HEK293 (cell line): ENCODE measurements at regions not wholly inside any gene's neighbourhood (a gene's known extent, or its start where the extent isn't known, plus 50 kb on each side); places are given as distances from the start of the nearest gene placed in this dataset.

ENCODE experiments used
- CTCF ChIA-PET: fragments of 350-600 bp; formaldehyde crosslinking; extraction: SDS; loops from one replicate; lab custom pipeline; 2021; ENCODE audit warnings: antibody characterized with exemption; lab: Yijun Ruan, JAX
- POLR2A ChIA-PET: fragments of 300-600 bp; formaldehyde crosslinking; extraction: SDS; loops from one replicate; lab custom pipeline; 2020; ENCODE audit warnings: antibody characterized with exemption, inconsistent platforms; lab: Yijun Ruan, JAX
- H3K27ac ChIP-seq: fragments of 200-500 bp; sonication (Bioruptor generic); 2 replicates; pipeline ENCODE4 v1.5.1; 2014; ENCODE audit warnings: low read depth, low read length, control low read depth, inconsistent platforms; ENCODE audit errors: extremely low read depth
- H3K36me3 ChIP-seq, 2 experiments: fragments of 200-500 bp in 1 of 2; sonication (Bioruptor generic) in 1 of 2; 1 replicate in 1 of 2; 2 replicates in 1 of 2; pipeline ENCODE4 v1.5.1; 2014 to 2017; ENCODE audit warnings: inconsistent platforms in 2 of 2, low read length in 2 of 2; ENCODE audit not compliant: control insufficient read depth in 2 of 2, insufficient read depth in 1 of 2
- H3K4me1 ChIP-seq: fragments of 200-500 bp; sonication (Bioruptor generic); 2 replicates; pipeline ENCODE4 v1.5.1; 2014; ENCODE audit warnings: mild to moderate bottlenecking, low read length, inconsistent platforms; ENCODE audit not compliant: control insufficient read depth, insufficient read depth
- H3K4me3 ChIP-seq: 2 replicates; pipeline ENCODE4 v1.5.1; 2011; ENCODE audit warnings: low read depth, mild to moderate bottlenecking, control low read depth, low read length, moderate library complexity
- H3K9me3 ChIP-seq: fragments of 200-500 bp; sonication (Bioruptor generic); 2 replicates; pipeline ENCODE4 v1.5.1; 2014; ENCODE audit warnings: low read depth, low read length, inconsistent platforms; ENCODE audit not compliant: control insufficient read depth, insufficient read depth
- SETDB1 ChIP-seq: IDR thresholded peaks from one replicate; pipeline ENCODE4 v1.6.1; 2017; ENCODE audit warnings: mild to moderate bottlenecking, low read length, moderate library complexity, mixed read lengths; ENCODE audit not compliant: insufficient read length
- YY1 ChIP-seq: fragments of 450-650 bp; formaldehyde crosslinking; IDR thresholded peaks from 2 replicates; pipeline ENCODE4 v1.5.1; 2018; ENCODE audit warnings: missing biosample characterization, missing genetic modification characterization
- ZBTB21 ChIP-seq: fragments of 450-650 bp; formaldehyde crosslinking; IDR thresholded peaks from 2 replicates; pipeline ENCODE4 v1.5.1; 2017; ENCODE audit warnings: missing biosample characterization, missing genetic modification characterization
- ZNF16 ChIP-seq: fragments of 450-650 bp; formaldehyde crosslinking; IDR thresholded peaks from 2 replicates; pipeline ENCODE4 v1.5.1; 2016; ENCODE audit warnings: low read depth, missing biosample characterization, missing genetic modification characterization
- ZNF174 ChIP-seq: fragments of 450-650 bp; formaldehyde crosslinking; IDR thresholded peaks from 2 replicates; pipeline ENCODE4 v1.5.0; 2017; ENCODE audit warnings: missing biosample characterization, mild to moderate bottlenecking, missing genetic modification characterization
- ZNF391 ChIP-seq: fragments of 450-650 bp; formaldehyde crosslinking; IDR thresholded peaks from 2 replicates; pipeline ENCODE4 v1.5.1; 2016; ENCODE audit warnings: low read depth, missing biosample characterization, missing genetic modification characterization, borderline replicate concordance
- ZNF600 ChIP-seq: fragments of 450-650 bp; formaldehyde crosslinking; IDR thresholded peaks from 2 replicates; pipeline ENCODE4 v1.5.1; 2016; ENCODE audit warnings: missing biosample characterization, missing genetic modification characterization
- ZSCAN16 ChIP-seq: fragments of 450-650 bp; formaldehyde crosslinking; IDR thresholded peaks from 2 replicates; pipeline ENCODE4 v1.5.1; 2016; ENCODE audit warnings: missing biosample characterization, missing genetic modification characterization
- TF ChIP-seq, protein P1 (sequence below): fragments of 450-650 bp; IDR thresholded peaks from 2 replicates; pipeline ENCODE4 v1.5.1; 2018; ENCODE audit warnings: missing biosample characterization, mild to moderate bottlenecking, missing genetic modification characterization
- TF ChIP-seq, protein P2 (sequence below): fragments of 450-650 bp; formaldehyde crosslinking; IDR thresholded peaks from 2 replicates; pipeline ENCODE4 v1.5.1; 2017; ENCODE audit warnings: missing biosample characterization, missing genetic modification characterization

DNA sequence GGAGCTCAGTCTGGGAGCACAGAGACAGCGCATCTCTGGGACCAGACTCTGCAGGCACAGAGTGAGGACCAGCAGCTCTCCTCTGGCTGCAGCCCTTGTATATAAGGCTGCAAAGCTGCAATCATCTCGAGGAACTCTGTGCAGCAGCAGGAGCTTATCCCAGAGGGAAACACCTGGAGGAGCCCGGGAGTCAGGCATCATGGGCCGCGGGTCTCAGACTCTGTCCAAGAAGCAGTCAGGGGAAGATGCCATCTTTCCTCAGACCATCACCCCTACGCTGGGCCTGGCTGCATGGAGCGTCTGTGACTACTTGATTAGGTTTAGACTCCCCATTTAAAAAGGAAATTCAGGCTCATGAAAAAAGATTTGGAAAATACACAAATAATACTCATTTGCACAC lies 122.0 kb downstream of the IRF8 start:
- POLR2A ChIA-PET, result no interaction called here
- TF ChIP-seq ZNF391 (no peak), ZNF16 (tag by site-specific recombination) (no peak)
- TF ChIP-seq, all 188 proteins: peak for 0
- Histone ChIP-seq H3K27ac (no peak overlapping the region), H3K36me3 (no peaks in the 10 kb centered on the region), H3K9me3 (no peaks in the 10 kb centered on the region), H3K4me3 (no peak overlapping the region), H3K4me1 (no peaks in the 10 kb centered on the region)
- CTCF ChIA-PET, result interaction anchor here (0.9 to 2.9 kb wide), 4 partner anchors 9 to 497 kb away, joined by 3 to 9 read pairs (median 7); no protein-coding TSS in a partner anchor

DNA sequence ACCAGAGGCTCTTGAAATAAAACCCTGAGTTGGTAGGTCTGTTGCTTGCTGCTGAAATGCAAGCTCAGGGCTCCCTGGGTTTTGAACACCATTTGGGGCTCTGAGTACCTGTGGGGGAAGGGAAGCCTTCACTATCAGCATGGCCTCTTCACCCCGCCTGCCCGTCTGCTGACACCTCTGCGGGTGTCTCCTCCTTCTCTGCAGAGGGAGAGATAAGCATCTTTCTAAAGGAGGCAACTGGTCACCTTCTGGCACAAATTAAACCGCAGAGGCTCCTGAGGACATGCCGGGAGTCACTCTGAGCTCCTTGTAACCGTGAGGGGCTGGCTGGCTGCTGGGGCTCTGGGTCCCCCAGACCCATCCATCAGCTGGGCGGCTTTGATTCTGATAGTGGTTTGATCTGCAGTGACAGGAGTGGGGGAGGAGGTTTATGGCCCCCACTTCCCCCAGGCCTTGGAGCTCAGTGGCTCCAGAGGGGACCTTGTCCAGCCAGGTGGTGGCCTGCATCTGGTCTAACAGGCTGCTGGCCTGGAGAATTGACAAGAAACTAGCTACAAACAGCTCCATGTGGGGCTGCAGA lies 123.5 kb downstream of the IRF8 start:
- TF ChIP-seq ZBTB21 (tag by site-specific recombination), result no peak
- no peak for TF ChIP-seq ZNF174 (tag by site-specific recombination)
- CTCF ChIA-PET, result interaction anchor here (0.7 to 2.0 kb wide), 5 partner anchors 50 to 503 kb away, joined by 3 to 8 read pairs (median 6); no protein-coding TSS in a partner anchor
- no peaks in the 10 kb centered on the region for H3K4me1 ChIP-seq
- H3K27ac ChIP-seq, result no peak overlapping the region
- H3K4me3 ChIP-seq, result no peak overlapping the region
- POLR2A ChIA-PET, result interaction anchor here (0.6 kb wide), 1 partner anchor 1290 kb away, joined by 4 read pairs; no protein-coding TSS in a partner anchor
- no peaks in the 10 kb centered on the region for H3K36me3 ChIP-seq
- no peaks in the 10 kb centered on the region for H3K9me3 ChIP-seq

DNA sequence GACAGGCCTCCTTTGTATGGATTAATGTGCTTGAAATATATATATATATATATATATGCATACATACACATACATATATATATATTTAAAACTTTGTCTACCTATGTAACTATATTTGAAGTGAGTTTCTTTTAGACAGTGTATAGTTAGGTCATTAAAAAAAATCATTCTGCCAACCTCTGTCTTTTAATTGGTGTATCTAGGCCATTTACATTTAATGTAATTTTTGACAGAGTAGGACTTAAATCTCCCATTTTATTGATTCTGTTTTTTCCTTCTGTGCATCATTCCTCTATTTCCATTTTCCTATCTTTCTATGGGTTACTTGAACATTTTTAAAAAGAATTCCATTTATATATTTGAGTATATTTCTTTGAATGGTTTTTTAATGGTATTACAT lies 125.2 kb downstream of the IRF8 start:
- H3K27ac ChIP-seq, result no peak overlapping the region
- no peak overlapping the region for H3K4me3 ChIP-seq
- TF ChIP-seq SETDB1, result peak; percentile 95
- TF ChIP-seq ZSCAN16 (tag by site-specific recombination), result no peak
- ChIA-PET CTCF (interaction anchor here (1.4 to 2.2 kb wide), 2 partner anchors 8 to 205 kb away, joined by 3 to 8 read pairs; no protein-coding TSS in a partner anchor), POLR2A (no interaction called here)
- H3K9me3 ChIP-seq, result no peaks in the 10 kb centered on the region
- no peaks in the 10 kb centered on the region for H3K4me1 ChIP-seq
- H3K36me3 ChIP-seq, result no peaks in the 10 kb centered on the region

DNA sequence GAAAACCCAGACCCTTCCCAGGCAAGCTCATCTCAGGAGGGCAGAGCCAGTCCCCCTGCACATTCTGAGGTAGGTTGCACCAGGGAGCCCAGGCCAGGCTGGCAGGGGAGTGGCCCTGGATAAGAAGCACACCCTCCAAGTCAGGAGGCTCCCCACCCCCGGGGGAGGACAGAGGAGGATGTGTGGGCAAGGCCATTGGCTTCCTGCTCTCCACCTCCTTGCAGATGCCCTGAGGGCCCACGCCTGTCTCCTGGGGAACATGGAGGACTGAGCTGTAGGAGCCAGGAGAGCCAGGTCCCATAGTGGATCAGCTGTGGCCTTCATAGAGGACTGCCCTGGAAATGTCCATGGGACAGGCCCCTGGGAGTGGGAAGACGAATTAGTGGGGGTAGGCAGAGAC lies 126.7 kb downstream of the IRF8 start:
- Histone ChIP-seq H3K4me3 (no peak overlapping the region), H3K9me3 (no peaks in the 10 kb centered on the region), H3K4me1 (no peaks in the 10 kb centered on the region)
- TF ChIP-seq, protein P1, sequence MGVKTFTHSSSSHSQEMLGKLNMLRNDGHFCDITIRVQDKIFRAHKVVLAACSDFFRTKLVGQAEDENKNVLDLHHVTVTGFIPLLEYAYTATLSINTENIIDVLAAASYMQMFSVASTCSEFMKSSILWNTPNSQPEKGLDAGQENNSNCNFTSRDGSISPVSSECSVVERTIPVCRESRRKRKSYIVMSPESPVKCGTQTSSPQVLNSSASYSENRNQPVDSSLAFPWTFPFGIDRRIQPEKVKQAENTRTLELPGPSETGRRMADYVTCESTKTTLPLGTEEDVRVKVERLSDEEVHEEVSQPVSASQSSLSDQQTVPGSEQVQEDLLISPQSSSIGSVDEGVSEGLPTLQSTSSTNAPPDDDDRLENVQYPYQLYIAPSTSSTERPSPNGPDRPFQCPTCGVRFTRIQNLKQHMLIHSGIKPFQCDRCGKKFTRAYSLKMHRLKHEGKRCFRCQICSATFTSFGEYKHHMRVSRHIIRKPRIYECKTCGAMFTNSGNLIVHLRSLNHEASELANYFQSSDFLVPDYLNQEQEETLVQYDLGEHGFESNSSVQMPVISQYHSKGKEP, result no peak
- TF ChIP-seq, protein P2, sequence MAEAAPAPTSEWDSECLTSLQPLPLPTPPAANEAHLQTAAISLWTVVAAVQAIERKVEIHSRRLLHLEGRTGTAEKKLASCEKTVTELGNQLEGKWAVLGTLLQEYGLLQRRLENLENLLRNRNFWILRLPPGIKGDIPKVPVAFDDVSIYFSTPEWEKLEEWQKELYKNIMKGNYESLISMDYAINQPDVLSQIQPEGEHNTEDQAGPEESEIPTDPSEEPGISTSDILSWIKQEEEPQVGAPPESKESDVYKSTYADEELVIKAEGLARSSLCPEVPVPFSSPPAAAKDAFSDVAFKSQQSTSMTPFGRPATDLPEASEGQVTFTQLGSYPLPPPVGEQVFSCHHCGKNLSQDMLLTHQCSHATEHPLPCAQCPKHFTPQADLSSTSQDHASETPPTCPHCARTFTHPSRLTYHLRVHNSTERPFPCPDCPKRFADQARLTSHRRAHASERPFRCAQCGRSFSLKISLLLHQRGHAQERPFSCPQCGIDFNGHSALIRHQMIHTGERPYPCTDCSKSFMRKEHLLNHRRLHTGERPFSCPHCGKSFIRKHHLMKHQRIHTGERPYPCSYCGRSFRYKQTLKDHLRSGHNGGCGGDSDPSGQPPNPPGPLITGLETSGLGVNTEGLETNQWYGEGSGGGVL, result no peak
- TF ChIP-seq ZNF600 (tag by site-specific recombination), result no peak
- TF ChIP-seq YY1 (tag by site-specific recombination), result no peak
- TF ChIP-seq, all 188 proteins: peak for 0
- CTCF ChIA-PET, result interaction anchor here (0.7 to 2.2 kb wide), 3 partner anchors 10 to 206 kb away, joined by 3 to 8 read pairs (median 3); no protein-coding TSS in a partner anchor
- Histone ChIP-seq H3K27ac (no peak overlapping the region), H3K36me3 (no peaks in the 10 kb centered on the region)
- POLR2A ChIA-PET, result no interaction called here
